ENCODE measurements at regions not wholly inside any gene's neighbourhood (a gene's known extent, or its start where the extent isn't known, plus 50 kb on each side); places are given as distances from the start of the nearest gene placed in this dataset.

DNA sequence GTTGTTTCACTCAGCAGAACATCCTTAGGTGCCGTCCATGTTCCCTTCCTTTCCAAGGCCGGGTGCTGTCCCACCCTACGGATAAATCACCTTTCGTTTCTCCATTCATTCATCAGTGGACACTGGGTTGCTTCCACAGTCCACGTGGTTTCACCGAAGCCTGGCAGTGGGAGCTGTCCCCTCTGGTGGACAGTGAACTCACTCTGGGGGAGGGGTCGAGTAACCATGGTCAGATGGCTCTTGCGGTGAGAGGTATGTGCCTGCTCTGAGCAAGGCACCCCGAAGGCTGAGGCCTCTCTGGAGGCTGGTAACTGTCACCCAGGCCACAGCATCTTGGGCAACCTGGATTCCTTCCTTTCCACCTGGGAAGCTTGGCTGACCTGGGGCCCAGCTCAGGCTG, 61.5 kb upstream of the TWIST2 start:
- TF ChIP-seq, protein P1, sequence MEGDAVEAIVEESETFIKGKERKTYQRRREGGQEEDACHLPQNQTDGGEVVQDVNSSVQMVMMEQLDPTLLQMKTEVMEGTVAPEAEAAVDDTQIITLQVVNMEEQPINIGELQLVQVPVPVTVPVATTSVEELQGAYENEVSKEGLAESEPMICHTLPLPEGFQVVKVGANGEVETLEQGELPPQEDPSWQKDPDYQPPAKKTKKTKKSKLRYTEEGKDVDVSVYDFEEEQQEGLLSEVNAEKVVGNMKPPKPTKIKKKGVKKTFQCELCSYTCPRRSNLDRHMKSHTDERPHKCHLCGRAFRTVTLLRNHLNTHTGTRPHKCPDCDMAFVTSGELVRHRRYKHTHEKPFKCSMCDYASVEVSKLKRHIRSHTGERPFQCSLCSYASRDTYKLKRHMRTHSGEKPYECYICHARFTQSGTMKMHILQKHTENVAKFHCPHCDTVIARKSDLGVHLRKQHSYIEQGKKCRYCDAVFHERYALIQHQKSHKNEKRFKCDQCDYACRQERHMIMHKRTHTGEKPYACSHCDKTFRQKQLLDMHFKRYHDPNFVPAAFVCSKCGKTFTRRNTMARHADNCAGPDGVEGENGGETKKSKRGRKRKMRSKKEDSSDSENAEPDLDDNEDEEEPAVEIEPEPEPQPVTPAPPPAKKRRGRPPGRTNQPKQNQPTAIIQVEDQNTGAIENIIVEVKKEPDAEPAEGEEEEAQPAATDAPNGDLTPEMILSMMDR (conservative IDR thresholded peaks at IDR 0.05 in 1 of 2, IDR thresholded peaks at IDR 0.05 in 1 of 2; ENCODE audit: extremely low read depth in 1 of 2, insufficient read depth in 1 of 2, low read depth in 1 of 2, low read length in 2 of 2), result no peak
- TF ChIP-seq EZH2 (IDR thresholded peaks at IDR 0.05; ENCODE audit: borderline replicate concordance, low read length), result no peak
